Activated naive CD4-positive, alpha-beta T cell (primary cell): ENCODE measurements at regions not wholly inside any gene's neighbourhood (a gene's known extent, or its start where the extent isn't known, plus 50 kb on each side); places are given as distances from the start of the nearest gene placed in this dataset.

Experiments
- DNase-seq, 4 experiments: peaks; one replicate each; lab custom pipeline; 2025; lab: John Stamatoyannopoulos, UW

- DNase-seq: no peak
These were observed 633.1 kb downstream of the BCL11A start for GRCh38 chr2:59920307-59920706.

GRCh38 chr2:59919579-59919978 is 633.9 kb downstream of the BCL11A start:
- no peak for DNase-seq

GRCh38 chr2:59912042-59912441 is 641.4 kb downstream of the BCL11A start:
- no peak for DNase-seq

GRCh38 chr2:59910166-59910565 is 643.3 kb downstream of the BCL11A start:
- no peak for DNase-seq

GRCh38 chr2:59909147-59909546 is 644.3 kb downstream of the BCL11A start:
- DNase-seq: no peak

GRCh38 chr2:59905731-59906130 is 647.7 kb downstream of the BCL11A start:
- DNase-seq: no peak

- no peak for DNase-seq
These were observed 649.4 kb downstream of the BCL11A start for GRCh38 chr2:59903994-59904544.

- no peak for DNase-seq
These were observed 652.6 kb downstream of the BCL11A start for GRCh38 chr2:59900728-59901452.

- no peak for DNase-seq
These were observed 653.8 kb downstream of the BCL11A start for GRCh38 chr2:59899692-59900091.

- no peak for DNase-seq
These were observed 656.8 kb downstream of the BCL11A start for GRCh38 chr2:59896499-59897245.

GRCh38 chr2:59893612-59894011 is 659.8 kb downstream of the BCL11A start:
- DNase-seq: no peak

- no peak for DNase-seq
These were observed 661.1 kb downstream of the BCL11A start for GRCh38 chr2:59892398-59892797.

- DNase-seq: no peak
These were observed 664.1 kb downstream of the BCL11A start for GRCh38 chr2:59889305-59889704.

- DNase-seq: no peak
These were observed 664.7 kb downstream of the BCL11A start for GRCh38 chr2:59888706-59889105.

- DNase-seq: peak in 3 of 4 experiments; percentile 3 to 19 (median 10)
These were observed 665.4 kb downstream of the BCL11A start for GRCh38 chr2:59888015-59888414.

GRCh38 chr2:59887366-59887765 is 666.1 kb downstream of the BCL11A start:
- DNase-seq: no peak

- DNase-seq: no peak
These were observed 666.7 kb downstream of the BCL11A start for GRCh38 chr2:59886759-59887158.

- no peak for DNase-seq
These were observed 667.9 kb downstream of the BCL11A start for GRCh38 chr2:59885541-59885940.

GRCh38 chr2:59884166-59884565 is 669.3 kb downstream of the BCL11A start:
- DNase-seq: no peak

GRCh38 chr2:59882822-59883221 is 670.6 kb downstream of the BCL11A start:
- no peak for DNase-seq

- DNase-seq: no peak
These were observed 671.2 kb downstream of the BCL11A start for GRCh38 chr2:59882279-59882678.

- DNase-seq: no peak
These were observed 672.2 kb downstream of the BCL11A start for GRCh38 chr2:59881218-59881617.

GRCh38 chr2:59879700-59880131 is 673.7 kb downstream of the BCL11A start:
- DNase-seq: no peak
